Renal cortical epithelial cell (primary cell): ENCODE measurements at regions not wholly inside any gene's neighbourhood (a gene's known extent, or its start where the extent isn't known, plus 50 kb on each side); places are given as distances from the start of the nearest gene placed in this dataset.
"Not testable (repeated sequence)": the region's sequence is repeated elsewhere in the genome, so short reads cannot be mapped to it uniquely, and the experiment has no call there.

Experiments used
- DNase-seq: peaks from one replicate; pipeline ENCODE4 v3.0.0-alpha.2; 2011; ENCODE audit warnings: low read depth

DNA sequence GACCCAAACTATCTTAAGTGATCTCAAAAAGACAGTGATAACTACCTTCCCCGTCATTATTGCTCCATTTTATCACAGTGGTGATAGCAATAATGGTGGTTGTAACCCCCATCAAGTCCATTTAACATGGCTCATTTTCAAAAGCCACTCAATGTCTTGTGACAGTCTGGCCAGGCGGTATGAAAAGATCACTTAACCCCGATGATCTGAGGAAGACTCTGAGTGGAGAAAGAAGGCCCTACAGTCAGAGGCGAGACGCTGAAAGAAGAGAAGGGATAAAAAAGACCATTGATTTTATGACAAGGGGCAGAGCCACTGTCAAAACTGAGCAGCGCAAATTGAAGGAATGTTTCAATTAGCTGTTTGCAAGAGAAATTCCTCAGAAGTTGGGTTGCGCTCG, 417.2 kb upstream of the PBX1 start:
- DNase-seq = no peak

DNA sequence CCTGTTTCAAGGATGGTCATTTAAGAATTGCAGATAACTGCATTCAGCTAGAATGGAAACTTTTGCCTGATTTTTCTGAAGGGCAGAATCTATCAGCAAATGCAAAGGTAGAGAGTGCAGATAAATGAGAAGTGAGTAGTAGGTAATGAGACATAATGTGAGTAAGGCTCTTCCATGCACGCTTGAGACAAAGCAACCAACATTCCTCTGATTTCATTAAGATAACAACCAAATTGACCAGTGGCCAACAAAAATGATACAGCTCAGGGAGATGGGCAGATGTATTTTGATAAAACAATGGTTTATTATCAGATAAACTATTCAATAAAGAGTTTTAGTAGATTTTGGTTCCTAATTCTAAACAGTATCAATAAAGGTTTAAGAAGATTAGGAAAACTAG, 404.4 kb upstream of the PBX1 start:
- DNase-seq = no peak

DNA sequence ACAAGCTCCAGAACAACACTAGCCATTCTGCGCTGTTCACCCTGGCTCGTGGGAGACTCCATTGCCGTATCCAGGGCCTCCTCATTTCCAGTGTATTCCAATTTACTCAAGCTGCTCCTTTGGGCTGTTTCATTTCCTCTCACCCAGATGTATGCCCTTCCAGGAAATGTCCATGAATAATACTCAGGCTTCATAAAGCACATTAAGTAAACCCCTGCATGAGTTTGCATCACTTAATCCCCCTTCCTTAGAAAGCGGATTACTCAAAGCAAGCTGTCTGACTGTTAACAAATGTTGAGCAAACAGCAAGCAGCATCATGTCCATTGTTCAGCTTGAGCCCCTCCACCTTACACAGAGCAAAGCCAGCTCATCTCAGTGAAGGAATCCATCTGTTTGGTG, 403.6 kb upstream of the PBX1 start:
- DNase-seq = no peak

DNA sequence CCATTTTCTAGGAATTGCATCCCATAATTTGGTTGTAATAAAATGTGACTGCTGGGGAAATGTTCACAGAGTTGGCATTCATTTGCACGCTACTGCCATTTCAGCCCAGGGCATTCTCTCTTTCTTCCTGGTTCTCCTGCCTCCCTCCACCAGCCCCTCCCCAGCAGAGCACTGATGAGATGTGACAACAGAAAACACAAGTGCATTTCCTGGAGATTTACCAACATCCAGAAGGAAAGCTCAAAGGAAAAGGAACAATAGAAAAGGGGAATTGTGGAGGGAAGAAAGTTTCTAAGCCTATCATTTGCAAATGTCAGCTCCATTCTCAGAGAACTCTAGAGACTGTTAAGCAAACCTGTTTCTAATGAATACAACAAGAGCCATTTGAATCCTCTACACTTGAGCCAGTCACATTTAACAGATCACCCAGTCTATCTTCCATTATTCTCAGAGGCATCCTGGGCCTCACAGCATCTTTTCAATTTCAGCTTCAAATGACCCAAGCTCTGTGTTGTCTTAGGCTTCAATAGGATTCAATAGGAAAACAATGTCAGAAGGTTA, 395.6 kb upstream of the PBX1 start:
- no peak for DNase-seq

GRCh38 chr1:164165466-164165865, 393.5 kb upstream of the PBX1 start:
- DNase-seq = no peak

GRCh38 chr1:164166454-164166853, 392.5 kb upstream of the PBX1 start:
- not testable (repeated sequence) for DNase-seq

DNA sequence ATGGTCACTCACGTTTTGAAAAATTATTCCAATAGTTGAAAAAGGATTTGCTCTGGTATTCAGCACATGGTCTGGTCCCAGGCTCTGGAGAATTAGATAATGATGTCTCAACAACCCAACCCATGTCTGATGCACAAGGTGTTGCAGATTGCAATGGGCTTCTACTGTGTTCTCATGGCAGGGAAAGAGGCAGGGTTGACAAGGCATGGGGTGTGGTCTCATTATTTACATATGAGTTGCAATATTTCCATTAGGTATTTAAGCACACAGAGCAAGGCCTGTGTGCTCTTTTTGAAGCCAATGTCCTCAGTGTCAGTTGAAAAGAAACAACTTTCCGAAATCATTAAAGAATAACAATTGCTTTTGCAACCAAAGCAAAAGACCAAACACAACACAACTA, 381.9 kb upstream of the PBX1 start:
- DNase-seq = no peak

- DNase-seq = no peak
Measured at GRCh38 chr1:164180824-164181223, 378.2 kb upstream of the PBX1 start.

DNA sequence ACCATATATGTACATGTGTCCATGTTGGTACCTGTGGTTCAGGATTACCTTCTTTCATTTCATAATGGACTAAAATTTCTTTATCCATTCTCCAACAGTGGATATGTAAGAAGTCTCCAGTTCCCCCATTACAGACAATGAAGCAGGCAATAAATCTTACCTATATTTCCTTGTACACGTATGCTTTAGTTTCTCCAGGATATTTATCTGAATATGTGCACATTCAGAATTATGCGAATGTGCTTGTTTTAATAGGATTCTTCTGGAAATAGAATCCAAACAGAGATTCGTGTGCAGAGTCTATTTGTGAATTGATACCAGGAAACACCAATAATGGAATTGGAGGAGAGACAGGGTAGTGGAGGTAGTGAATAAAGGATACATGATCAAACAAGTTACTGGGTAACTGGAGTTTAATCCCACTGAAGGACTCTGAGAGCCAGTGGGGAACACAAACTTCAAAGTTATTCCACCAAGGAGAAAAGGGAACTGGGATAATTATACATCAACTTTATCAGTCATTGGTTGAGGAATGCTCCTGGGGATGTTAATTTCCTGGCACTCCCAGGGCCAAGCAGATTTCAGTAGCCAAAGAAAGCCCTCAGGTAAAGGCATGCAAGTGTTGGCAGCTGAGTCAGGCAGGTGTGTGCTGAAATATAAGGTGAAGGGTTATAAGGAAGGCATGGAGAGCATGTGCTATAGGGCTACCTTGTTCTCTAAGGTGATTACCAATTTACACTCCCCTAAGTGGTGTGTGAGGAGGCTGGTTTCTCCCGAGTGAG, 374.9 kb upstream of the PBX1 start:
- DNase-seq = no peak

DNA sequence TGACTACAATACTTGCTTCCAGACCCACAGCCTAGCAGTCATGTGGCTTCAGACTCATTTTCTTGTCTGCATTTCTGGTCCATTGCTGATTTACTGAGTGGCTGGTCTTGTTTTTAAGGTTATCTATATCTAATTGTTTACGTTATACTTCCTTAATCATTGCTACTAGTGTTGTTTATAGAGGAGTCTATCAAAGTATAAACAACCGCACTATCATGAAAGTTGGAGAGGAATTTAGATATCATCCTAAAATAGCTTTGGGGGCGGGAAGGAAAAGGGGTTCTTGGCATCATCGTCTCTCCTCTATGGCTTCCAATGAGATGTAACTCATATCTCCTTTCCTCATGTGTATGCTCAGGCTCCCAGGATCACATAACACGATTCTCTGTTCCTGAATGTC, 372.1 kb upstream of the PBX1 start:
- no peak for DNase-seq

DNA sequence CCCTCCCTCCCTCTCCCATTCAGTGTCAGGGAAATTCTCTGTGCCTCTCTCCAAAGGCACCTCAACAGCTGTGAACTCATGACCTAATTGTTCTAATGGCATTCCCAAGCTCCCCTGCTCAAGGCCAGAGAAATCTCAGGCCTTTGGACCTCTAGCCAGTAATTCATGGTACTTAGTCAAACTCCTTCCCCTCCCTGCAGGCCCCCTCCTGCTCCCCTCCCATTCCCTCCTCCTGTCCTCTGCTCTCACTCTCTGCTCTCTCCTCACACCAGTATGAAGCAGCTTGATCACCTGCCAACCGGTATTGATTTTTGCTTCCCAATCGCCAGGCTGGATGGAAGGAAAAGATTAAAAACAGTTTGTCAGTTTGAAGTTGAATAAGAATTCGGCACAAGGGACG, 370.5 kb upstream of the PBX1 start:
- DNase-seq = no peak

DNA sequence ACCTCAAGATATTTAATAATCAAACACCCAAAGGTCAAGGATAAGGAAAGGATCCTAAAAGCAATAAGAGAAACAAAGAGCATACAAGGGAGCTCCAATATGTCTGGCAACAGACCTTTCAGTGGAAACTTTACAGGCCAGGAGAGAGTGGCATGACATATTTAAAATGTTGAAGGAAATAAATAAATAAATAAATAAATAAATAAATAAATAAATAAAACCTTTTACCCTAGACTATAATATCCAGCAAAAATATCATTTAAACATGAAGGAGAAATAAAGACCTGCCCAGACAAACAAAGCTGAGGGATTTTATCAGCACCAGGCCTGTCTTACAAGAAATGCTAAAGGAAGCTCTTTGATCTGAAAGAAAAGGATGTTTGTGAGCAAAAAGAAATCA, 367.8 kb upstream of the PBX1 start:
- DNase-seq = no peak

- no peak for DNase-seq
Measured at GRCh38 chr1:164210211-164210739, 348.7 kb upstream of the PBX1 start.

DNA sequence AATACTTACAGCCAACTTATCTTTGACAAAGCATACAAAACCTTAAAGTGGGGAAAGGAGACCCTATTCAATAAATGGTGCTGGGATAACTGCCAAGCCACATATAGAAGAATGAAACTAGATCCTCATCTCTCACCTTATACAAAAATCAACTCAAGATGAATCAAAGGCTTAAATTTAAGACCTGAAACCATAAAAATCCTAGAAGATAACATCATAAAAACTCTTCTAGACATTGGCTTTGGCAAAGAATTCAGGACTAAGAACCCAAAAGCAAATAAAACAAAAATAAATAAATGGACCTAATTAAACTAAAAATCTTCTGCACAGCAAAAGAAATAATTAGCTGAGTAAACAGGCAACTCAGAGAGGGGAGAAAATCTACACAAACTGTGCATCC, 335.6 kb upstream of the PBX1 start:
- DNase-seq = no peak

GRCh38 chr1:164225011-164225410, 334.0 kb upstream of the PBX1 start:
- no peak for DNase-seq

GRCh38 chr1:164226977-164227376, 332.0 kb upstream of the PBX1 start:
- DNase-seq = no peak

DNA sequence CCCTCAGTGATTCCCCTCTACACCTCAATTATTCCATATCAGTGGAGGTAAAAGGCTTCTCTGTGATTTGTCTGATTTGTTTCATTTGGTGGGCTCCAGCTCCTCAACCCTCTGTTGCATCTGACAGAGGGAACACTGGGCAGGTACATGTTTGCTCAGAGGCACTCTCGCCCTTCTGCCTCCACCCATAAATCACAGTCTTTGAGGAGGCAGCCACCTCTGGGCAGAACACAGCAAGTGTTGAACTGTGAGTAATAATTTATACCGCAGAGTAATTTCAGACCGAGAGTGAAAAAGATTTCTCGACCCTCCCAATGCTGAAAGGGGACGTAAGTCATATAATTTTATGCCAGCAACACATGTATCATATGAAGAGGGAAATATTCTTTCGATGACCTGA, 330.1 kb upstream of the PBX1 start:
- DNase-seq = no peak

DNA sequence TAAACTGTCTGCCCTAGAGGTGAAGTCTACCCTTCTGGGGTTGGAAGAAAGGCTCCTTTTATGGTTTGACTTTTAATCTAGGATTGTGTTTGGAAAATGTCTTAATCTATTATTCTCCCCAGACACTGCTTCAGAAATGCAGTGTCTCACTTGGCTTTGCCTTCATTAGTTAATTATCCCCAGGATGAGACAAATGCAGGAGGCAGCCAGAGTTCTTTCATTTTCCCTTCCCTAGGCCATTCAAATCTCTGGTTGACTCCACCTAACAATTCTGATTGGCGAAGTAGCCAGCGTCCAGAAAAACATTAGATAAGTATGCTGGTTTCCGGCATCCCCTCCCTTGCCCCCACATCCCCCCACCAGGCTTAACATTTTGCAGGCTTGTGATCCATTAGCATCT, 325.8 kb upstream of the PBX1 start:
- no peak for DNase-seq

DNA sequence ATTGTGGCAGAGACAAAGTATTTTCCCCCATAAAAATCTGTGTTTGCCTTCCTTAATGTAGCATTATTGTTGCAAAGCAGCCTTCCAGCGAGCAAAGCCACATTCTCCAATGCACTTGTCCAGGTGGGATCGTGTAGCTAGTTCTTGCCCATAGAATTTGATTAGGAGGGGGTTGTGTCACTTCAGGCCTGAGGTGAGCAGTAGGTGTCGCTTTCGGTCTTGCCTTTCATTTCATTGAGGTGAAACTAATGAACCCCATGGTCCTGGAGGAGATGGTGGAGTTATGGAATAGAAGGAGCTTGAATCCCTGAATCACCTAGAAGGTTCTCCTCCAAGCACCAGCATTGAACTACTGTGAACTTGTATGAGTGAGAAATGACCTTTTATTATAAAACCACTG, 318.9 kb upstream of the PBX1 start:
- peak; percentile 6 for DNase-seq

GRCh38 chr1:164250365-164250764, 308.6 kb upstream of the PBX1 start:
- no peak for DNase-seq

DNA sequence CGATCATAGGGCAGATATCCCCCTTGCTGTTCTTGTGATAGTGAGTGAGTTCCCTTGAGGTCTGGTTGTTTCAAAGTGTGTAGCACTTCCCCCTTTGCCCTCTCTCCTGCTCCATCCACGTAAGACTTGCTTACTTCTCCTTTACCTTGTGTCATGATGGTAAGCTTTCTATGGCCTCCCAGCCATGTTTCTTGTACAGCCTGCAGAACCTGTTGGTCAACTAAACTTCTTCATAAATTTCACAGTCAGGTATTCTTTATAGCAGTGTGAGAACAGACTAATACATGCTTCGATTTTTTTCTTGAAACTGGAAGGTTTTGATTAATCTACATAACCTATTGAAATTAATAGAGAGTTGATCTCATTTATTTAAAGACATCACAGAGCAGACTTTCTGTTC, 302.5 kb upstream of the PBX1 start:
- DNase-seq = no peak

DNA sequence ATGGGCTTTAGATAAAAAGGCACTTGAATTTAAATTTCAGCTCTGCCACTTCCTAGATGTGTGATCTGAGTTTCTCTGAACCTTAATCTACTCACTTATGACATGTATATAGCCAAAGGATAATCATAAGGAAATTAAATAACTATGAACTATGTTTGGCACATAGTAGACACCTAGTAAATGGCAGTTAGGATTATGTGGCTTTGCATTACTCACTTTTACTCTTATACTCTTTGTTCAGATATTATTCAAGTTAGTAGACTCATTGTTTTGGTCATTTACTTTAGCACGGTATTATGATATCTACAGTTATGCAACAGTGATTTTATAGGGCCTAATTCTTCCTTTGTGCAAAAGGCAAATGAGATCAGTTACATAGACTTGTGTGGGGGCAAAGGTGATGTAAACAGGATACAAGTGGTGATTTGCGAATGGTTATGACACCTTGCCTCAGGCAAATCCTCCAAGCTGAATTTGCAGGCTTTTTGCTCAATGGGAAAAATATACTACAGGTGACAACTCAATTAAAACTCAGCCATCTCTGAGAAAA, 297.2 kb upstream of the PBX1 start:
- DNase-seq = peak; percentile 36

- no peak for DNase-seq
Measured at GRCh38 chr1:164263540-164263939, 295.4 kb upstream of the PBX1 start.
